SJSA1 (cell line): ENCODE measurements at regions not wholly inside any gene's neighbourhood (a gene's known extent, or its start where the extent isn't known, plus 50 kb on each side); places are given as distances from the start of the nearest gene placed in this dataset.

ENCODE experiments used
- DNase-seq, 2 experiments: peaks; one replicate each; pipeline ENCODE4 v3.0.0-alpha.2; 2015 to 2020; ENCODE audit warnings: low spot score in 2 of 2, low read depth in 1 of 2
- H3K27ac ChIP-seq: fragments of 250-450 bp; sonication (Bioruptor Pico); 2 replicates; pipeline ENCODE4 v1.5.1; 2020; ENCODE audit warnings: mild to moderate bottlenecking, moderate library complexity
- H3K27me3 ChIP-seq: fragments of 250-450 bp; sonication (Bioruptor Pico); replicated peaks from 2 replicates; pipeline ENCODE4 v1.5.1; 2020; ENCODE audit warnings: mild to moderate bottlenecking, moderate library complexity
- H3K36me3 ChIP-seq: fragments of 250-450 bp; sonication (Bioruptor Pico); 2 replicates; pipeline ENCODE4 v1.5.1; 2020; ENCODE audit warnings: mild to moderate bottlenecking
- H3K4me1 ChIP-seq: fragments of 250-450 bp; sonication (Bioruptor Pico); replicated peaks from 2 replicates; pipeline ENCODE4 v1.6.1; 2021; ENCODE audit warnings: mild to moderate bottlenecking
- H3K4me3 ChIP-seq: fragments of 250-450 bp; sonication (Bioruptor Pico); 2 replicates; pipeline ENCODE4 v1.5.1; 2020; ENCODE audit warnings: mild to moderate bottlenecking
- H3K9me3 ChIP-seq: fragments of 250-450 bp; sonication (Bioruptor Pico); replicated peaks from 2 replicates; pipeline ENCODE4 v1.5.1; 2020; ENCODE audit warnings: mild to moderate bottlenecking

GRCh38 chr7:136807598-136807997, 60.9 kb upstream of the CHRM2 start:
- no peaks in the 10 kb centered on the region for H3K4me1 ChIP-seq
- no peaks in the 10 kb centered on the region for H3K9me3 ChIP-seq
- H3K27ac ChIP-seq = no peak overlapping the region
- DNase-seq = no peak
- no peaks in the 10 kb centered on the region for H3K27me3 ChIP-seq
- no peaks in the 10 kb centered on the region for H3K36me3 ChIP-seq
- no peak overlapping the region for H3K4me3 ChIP-seq

GRCh38 chr7:136803028-136803427, 65.4 kb upstream of the CHRM2 start:
- DNase-seq = no peak
- Histone ChIP-seq H3K27ac (no peak overlapping the region), H3K4me1 (no peaks in the 10 kb centered on the region), H3K4me3 (no peak overlapping the region), H3K27me3 (no peaks in the 10 kb centered on the region), H3K9me3 (no peaks in the 10 kb centered on the region), H3K36me3 (no peaks in the 10 kb centered on the region)

GRCh38 chr7:136783934-136784333, 84.5 kb upstream of the CHRM2 start:
- no peaks in the 10 kb centered on the region for H3K36me3 ChIP-seq
- no peak for DNase-seq
- 0 out of 2 replicates have a peak, but pooled peaks cover 2% of the 10 kb centered on the region for H3K9me3 ChIP-seq
- no peak overlapping the region for H3K4me3 ChIP-seq
- no peaks in the 10 kb centered on the region for H3K27me3 ChIP-seq
- no peaks in the 10 kb centered on the region for H3K4me1 ChIP-seq
- no peak overlapping the region for H3K27ac ChIP-seq

- no peaks in the 10 kb centered on the region for H3K27me3 ChIP-seq
- no peaks in the 10 kb centered on the region for H3K4me1 ChIP-seq
- no peaks in the 10 kb centered on the region for H3K36me3 ChIP-seq
- DNase-seq = no peak
- H3K27ac ChIP-seq = no peak overlapping the region
- H3K4me3 ChIP-seq = no peak overlapping the region
- peaks cover 6% of the 10 kb centered on the region; the same call in 1 of the 2 replicates for H3K9me3 ChIP-seq
These were observed 126.5 kb upstream of the CHRM2 start for GRCh38 chr7:136741941-136742340.

- no peak for DNase-seq
- H3K4me3 ChIP-seq = no peak overlapping the region
- H3K27me3 ChIP-seq = no peaks in the 10 kb centered on the region
- H3K27ac ChIP-seq = no peak overlapping the region
- no peaks in the 10 kb centered on the region for H3K4me1 ChIP-seq
- no peaks in the 10 kb centered on the region for H3K36me3 ChIP-seq
- H3K9me3 ChIP-seq = no peaks in the 10 kb centered on the region
These were observed 139.5 kb upstream of the CHRM2 start for GRCh38 chr7:136728945-136729344.

- no peaks in the 10 kb centered on the region for H3K27me3 ChIP-seq
- no peaks in the 10 kb centered on the region for H3K9me3 ChIP-seq
- H3K36me3 ChIP-seq = no peaks in the 10 kb centered on the region
- no peak overlapping the region for H3K27ac ChIP-seq
- H3K4me3 ChIP-seq = no peak overlapping the region
- no peak for DNase-seq
- no peaks in the 10 kb centered on the region for H3K4me1 ChIP-seq
These were observed 142.0 kb upstream of the CHRM2 start for GRCh38 chr7:136726460-136726859.

- Histone ChIP-seq H3K27ac (no peak overlapping the region), H3K4me3 (no peak overlapping the region), H3K27me3 (no peaks in the 10 kb centered on the region), H3K9me3 (no peaks in the 10 kb centered on the region), H3K4me1 (no peaks in the 10 kb centered on the region), H3K36me3 (no peaks in the 10 kb centered on the region)
- no peak for DNase-seq
These were observed 150.4 kb upstream of the CHRM2 start for GRCh38 chr7:136717910-136718557.

GRCh38 chr7:136714062-136714461, 154.4 kb upstream of the CHRM2 start:
- no peaks in the 10 kb centered on the region for H3K9me3 ChIP-seq
- H3K27ac ChIP-seq = no peak overlapping the region
- no peaks in the 10 kb centered on the region for H3K36me3 ChIP-seq
- H3K27me3 ChIP-seq = no peaks in the 10 kb centered on the region
- no peak for DNase-seq
- H3K4me1 ChIP-seq = no peaks in the 10 kb centered on the region
- H3K4me3 ChIP-seq = no peak overlapping the region

GRCh38 chr7:136710751-136711150, 157.7 kb upstream of the CHRM2 start:
- no peaks in the 10 kb centered on the region for H3K4me1 ChIP-seq
- H3K27ac ChIP-seq = no peak overlapping the region
- no peaks in the 10 kb centered on the region for H3K27me3 ChIP-seq
- H3K4me3 ChIP-seq = no peak overlapping the region
- no peak for DNase-seq
- no peaks in the 10 kb centered on the region for H3K36me3 ChIP-seq
- H3K9me3 ChIP-seq = no peaks in the 10 kb centered on the region

- DNase-seq = no peak
- no peaks in the 10 kb centered on the region for H3K27me3 ChIP-seq
- H3K27ac ChIP-seq = no peak overlapping the region
- H3K9me3 ChIP-seq = no peaks in the 10 kb centered on the region
- H3K4me1 ChIP-seq = no peaks in the 10 kb centered on the region
- no peaks in the 10 kb centered on the region for H3K36me3 ChIP-seq
- no peak overlapping the region for H3K4me3 ChIP-seq
These were observed 158.6 kb upstream of the CHRM2 start for GRCh38 chr7:136709876-136710275.

GRCh38 chr7:136702913-136703312, 165.5 kb upstream of the CHRM2 start:
- Histone ChIP-seq H3K27ac (no peak overlapping the region), H3K4me3 (no peak overlapping the region), H3K9me3 (no peaks in the 10 kb centered on the region), H3K27me3 (no peaks in the 10 kb centered on the region; the same call in 1 of the 2 replicates), H3K4me1 (no peaks in the 10 kb centered on the region), H3K36me3 (no peaks in the 10 kb centered on the region)
- no peak for DNase-seq

- H3K27ac ChIP-seq = no peak overlapping the region
- no peaks in the 10 kb centered on the region for H3K9me3 ChIP-seq
- H3K36me3 ChIP-seq = no peaks in the 10 kb centered on the region
- no peaks in the 10 kb centered on the region for H3K4me1 ChIP-seq
- no peak overlapping the region for H3K4me3 ChIP-seq
- H3K27me3 ChIP-seq = no peaks in the 10 kb centered on the region; the same call in 1 of the 2 replicates
- no peak for DNase-seq
These were observed 169.5 kb upstream of the CHRM2 start for GRCh38 chr7:136698977-136699376.

- no peak overlapping the region for H3K27ac ChIP-seq
- H3K4me1 ChIP-seq = no peaks in the 10 kb centered on the region
- no peaks in the 10 kb centered on the region for H3K9me3 ChIP-seq
- H3K27me3 ChIP-seq = no peaks in the 10 kb centered on the region; the same call in 1 of the 2 replicates
- H3K4me3 ChIP-seq = no peak overlapping the region
- H3K36me3 ChIP-seq = no peaks in the 10 kb centered on the region
- DNase-seq = no peak
These were observed 170.2 kb upstream of the CHRM2 start for GRCh38 chr7:136698231-136698630.

GRCh38 chr7:136697271-136697670, 171.2 kb upstream of the CHRM2 start:
- H3K4me3 ChIP-seq = no peak overlapping the region
- no peaks in the 10 kb centered on the region for H3K4me1 ChIP-seq
- no peak for DNase-seq
- no peaks in the 10 kb centered on the region for H3K9me3 ChIP-seq
- H3K27me3 ChIP-seq = no peaks in the 10 kb centered on the region; the same call in 1 of the 2 replicates
- H3K36me3 ChIP-seq = no peaks in the 10 kb centered on the region
- no peak overlapping the region for H3K27ac ChIP-seq
